Superior temporal gyrus (tissue), 1 donor: ENCODE measurements at regions not wholly inside any gene's neighbourhood (a gene's known extent, or its start where the extent isn't known, plus 50 kb on each side); places are given as distances from the start of the nearest gene placed in this dataset.
A peak's percentile ranks its signal among the peaks of the same experiment; 100 is the strongest.

Source experiments
- DNase-seq: peaks from one replicate; pipeline ENCODE4 v3.0.0-alpha.2; 2016; ENCODE audit errors: extremely low spot score

DNA sequence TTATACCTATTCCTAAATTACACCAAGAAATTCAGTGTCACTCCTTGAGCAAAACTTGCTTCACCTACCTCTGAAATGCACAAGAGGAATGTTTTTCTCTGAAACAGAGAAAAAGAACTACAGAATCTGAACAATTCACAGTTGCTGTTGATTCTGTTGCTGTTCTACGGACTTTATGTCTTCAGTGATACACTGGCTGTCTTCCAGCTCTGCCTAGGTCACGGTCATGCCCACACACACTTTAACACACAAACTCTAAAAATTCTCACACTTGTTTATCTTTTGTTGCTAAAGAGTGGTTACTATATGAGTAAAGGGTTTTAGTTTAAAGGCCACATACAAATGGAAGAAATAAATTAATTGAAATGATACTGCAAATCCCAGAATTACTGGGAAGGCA is 124.4 kb upstream of the SPRY2 start:
- DNase-seq, result no peak

DNA sequence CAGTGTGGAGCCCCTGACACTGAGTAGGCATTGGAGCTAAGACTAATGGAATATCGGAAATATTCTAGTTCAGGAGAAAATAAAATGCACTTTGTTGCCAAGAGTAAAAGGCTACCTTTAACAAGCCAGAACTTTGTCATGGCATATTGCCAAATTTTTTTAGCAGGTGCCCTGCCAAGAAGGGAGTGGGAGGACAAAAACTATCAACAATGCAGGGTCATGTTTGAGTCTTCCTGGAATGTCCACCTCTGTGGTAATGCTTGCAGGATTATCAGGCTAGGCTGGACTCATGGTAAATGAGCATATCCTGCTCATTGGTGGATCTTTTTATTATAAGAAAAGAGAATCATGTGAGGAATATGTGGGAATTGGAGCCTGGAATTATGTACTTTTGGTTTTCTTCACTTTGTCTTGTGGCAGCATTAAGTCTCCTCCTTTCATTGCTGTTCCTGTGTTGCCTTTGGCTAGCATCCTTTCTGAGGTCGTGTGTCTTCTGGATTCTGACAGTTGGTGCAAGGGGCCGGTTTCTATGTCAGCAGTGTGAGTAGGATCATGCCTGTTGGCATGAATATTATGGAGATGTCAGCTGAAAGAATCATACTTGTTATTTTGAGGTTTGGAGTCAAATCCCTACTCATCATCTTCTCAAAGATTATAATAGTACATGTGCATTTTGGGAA is 122.9 kb upstream of the SPRY2 start:
- DNase-seq, result no peak

GRCh38 chr13:80462567-80462966 is 121.6 kb upstream of the SPRY2 start:
- DNase-seq, result no peak

DNA sequence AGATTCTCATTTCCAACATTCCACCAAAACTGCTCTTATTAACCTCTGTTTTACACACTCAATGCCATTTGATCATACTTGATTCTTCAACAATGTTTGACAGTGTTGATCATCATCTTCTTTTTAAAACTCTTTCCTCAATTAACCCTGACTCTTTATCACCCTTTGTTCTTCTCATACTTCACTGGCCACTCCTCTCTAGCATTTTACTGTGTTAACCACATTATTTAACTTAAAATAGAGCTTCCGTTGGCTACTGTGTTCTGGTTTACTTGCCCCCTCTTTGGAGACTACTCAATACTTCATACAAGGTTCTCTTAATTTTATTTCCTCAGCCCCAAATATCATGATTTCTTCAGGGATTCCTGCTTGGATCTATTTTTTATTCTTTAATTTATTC is 121.1 kb upstream of the SPRY2 start:
- no peak for DNase-seq

DNA sequence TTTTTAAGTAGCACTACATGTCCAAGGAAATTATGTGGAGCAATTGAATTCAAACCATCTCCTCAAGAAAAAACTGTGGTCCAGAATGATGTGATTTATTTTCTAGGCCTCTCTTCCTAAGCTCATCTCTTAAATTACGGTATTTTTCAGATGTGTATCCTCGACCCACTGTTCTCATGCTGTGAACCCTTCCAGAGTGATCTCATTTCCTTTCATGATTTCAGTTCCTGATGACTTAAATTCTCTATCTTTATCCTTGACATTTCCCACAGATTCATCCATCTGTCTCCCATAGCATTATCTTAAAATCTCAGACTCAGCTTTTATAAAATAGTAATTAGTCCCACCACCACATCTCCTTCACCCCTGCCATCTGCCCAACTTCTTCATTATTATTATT is 117.6 kb upstream of the SPRY2 start:
- no peak for DNase-seq

- DNase-seq, result no peak
These were observed 113.3 kb upstream of the SPRY2 start for GRCh38 chr13:80454245-80454644.

- no peak for DNase-seq
These were observed 111.4 kb upstream of the SPRY2 start for GRCh38 chr13:80452279-80452678.

DNA sequence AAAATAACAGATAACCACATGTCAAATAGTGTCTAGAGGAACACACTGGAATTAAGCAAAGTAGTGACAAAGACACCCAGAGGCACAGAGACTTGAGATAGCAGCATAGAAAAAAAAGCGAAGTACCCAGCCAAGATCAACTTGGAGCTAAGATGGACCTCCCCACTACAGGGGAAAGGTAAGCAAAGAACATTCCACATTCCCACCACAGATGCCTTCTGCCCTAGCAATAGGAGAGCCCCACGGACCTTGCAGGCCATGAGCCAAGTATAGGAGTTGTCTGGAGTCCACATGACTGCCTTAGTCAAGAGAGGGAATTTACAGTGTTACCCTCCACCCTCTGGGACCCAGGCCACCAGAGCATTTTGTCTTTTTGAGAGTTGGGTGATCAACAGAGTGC is 110.7 kb upstream of the SPRY2 start:
- DNase-seq, result no peak

DNA sequence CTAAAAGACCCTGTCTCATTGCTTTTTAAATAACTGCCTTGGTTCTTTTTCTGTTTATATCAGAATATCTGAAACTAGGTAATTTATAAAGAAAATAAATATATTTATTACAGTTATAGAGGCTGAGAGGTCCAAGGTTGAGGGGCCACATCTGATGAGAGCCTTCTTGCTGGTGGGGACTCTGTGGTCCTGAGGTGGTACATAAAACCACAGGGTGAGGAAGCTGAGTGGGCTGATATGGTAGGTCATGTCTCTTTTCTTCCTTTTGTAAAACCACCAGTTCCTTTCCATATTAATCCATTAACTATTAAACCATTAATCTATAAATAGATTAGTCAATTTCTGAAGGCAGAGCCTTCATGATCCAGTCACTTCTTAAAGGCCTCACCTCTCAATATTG is 109.5 kb upstream of the SPRY2 start:
- DNase-seq, result no peak

- DNase-seq, result no peak
These were observed 107.8 kb upstream of the SPRY2 start for GRCh38 chr13:80448725-80449124.

- DNase-seq, result no peak
These were observed 106.8 kb upstream of the SPRY2 start for GRCh38 chr13:80447747-80448146.

DNA sequence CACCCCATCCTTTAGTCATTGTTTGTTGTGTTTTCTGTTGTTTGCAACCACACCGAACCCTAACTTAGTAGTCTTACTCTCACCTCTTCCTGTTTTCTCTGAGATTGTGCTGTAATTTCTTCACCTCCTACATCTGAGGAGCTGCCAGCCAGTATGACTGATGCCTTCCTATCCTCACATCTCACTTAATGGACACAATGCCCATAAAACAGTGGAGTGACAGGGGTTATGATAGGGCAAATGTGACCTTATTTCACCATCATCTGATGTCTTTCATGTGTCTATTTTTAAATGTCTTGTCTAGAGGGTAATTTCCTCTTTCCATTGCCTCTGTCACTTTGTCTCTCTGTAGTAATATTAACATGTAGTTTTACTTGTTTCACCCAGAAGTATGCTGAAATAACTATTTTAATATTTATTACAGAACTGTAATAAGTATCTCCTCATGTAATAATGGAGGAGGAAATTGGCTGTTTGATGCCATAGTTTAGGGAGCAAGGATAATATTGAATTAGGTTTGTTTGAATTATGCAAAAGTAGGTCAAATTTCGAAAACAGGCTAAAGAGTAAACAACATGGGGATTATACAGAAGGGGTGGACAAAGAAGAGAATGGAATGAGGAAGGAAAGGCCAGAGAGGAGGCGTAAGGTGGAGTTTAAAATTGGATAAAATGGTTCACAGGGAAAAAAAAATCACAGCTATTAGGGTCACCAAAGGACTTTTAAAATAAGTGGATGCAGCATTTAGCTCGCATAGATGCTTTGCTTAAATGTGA is 103.5 kb upstream of the SPRY2 start:
- DNase-seq, result peak; percentile 17

DNA sequence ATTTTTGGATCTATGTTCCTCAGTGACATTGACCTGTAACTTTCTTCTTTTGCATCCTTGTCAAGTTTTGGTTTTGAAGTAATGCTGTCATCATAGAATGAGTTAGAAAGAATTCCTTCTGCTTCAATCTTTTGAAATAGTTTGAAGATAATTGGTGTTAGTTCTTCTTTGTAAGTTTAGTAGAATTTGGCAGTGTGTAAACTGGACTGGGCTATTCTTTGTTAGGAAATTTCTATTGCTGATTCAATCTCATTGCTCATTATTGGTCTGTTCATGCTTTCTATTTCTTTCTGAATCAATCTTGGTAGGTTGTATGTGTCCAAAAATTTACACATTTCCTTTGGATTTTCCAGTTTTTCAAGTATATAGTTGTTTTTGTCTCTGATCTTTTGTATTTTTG is 101.7 kb upstream of the SPRY2 start:
- no peak for DNase-seq

- DNase-seq, result no peak
These were observed 101.0 kb upstream of the SPRY2 start for GRCh38 chr13:80441968-80442367.

DNA sequence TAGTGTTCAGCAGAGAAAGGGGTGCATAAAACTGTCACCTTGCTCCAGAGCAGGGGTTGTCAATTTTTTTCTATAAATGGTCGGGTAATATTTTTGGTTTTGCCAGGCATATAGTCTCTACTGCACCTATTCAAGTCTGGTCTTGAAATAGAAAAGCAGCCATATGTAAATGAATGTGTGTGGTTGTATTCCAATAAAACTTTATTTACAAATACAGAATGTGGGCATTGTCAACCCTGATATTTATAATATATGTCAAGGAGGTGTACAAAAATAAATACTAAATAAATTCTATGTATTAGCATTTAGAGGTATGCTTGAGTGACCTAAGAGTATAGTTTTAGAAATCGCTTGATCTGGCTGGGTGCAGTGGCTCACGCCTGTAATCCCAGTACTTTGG is 97.6 kb upstream of the SPRY2 start:
- DNase-seq, result no peak

- no peak for DNase-seq
These were observed 96.3 kb upstream of the SPRY2 start for GRCh38 chr13:80437231-80437630.

DNA sequence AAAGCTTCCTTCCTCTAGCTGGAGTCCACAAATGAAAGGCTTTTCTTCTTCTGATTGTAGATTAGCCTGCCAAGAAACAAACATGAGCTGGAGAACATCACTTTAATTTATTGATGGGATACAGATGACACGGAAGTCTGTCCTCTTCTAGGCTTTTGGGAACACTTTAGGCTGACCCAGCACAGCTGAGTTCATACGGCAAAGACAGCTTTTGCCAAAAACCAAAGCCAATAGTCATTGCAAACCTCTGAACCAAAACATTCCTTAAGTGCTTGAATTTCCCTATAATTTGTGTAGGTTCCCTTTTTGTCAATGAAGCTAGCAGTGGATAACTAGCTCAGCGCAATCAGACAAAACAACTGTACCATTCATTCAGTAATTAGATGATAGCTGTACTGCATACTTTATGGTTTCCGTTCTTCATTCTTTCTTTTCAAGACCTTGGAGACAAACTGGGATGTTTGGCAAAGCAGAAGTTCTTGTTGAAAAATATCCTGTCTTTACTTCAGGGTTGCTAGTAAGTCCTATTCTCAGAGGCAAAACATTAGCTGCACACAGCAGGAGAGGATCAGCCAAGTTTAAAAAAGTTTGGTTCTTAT is 95.7 kb upstream of the SPRY2 start:
- DNase-seq, result no peak

- DNase-seq, result no peak
These were observed 89.6 kb upstream of the SPRY2 start for GRCh38 chr13:80430561-80430960.

GRCh38 chr13:80428349-80429096 is 87.6 kb upstream of the SPRY2 start:
- DNase-seq, result no peak

DNA sequence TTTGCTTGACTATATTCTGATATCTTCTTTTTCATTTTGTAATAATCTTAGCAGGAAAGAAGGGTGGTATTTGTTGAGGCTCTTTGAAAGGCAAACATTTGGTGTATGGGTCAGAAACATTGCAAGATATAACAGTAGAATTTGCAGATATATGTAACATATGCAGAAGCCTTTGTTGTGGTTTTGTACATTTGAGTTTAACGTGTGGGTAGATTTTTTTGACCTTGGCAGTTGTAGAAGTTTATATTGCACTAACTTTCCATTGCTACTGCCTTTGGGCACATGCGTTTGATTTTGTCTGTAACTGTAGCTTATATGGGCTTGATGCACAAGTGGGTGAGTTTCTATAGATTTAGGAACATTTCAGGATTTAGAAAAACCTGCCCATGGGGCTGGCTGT is 78.5 kb upstream of the SPRY2 start:
- no peak for DNase-seq

DNA sequence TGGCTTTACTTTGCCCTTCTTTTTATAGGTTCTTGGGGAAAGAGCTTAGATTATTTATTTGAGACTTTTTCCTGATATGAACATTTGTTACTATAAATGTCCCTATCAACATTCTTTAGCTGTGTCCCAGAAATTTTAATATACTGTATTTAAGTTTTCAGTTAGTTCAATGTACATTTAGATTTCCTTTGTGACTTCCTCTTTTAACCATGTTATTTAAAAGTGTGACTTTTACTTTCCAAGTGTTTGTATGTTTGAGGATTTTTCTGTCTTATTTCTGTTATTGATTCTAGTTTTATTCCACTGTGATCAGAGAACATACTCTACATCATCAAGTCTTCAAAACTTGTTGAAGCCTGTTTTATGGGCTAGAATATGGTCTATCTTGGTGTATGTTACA is 72.7 kb upstream of the SPRY2 start:
- no peak for DNase-seq

- no peak for DNase-seq
These were observed 67.3 kb upstream of the SPRY2 start for GRCh38 chr13:80408270-80408669.
